ENCODE measurements at regions not wholly inside any gene's neighbourhood (a gene's known extent, or its start where the extent isn't known, plus 50 kb on each side); places are given as distances from the start of the nearest gene placed in this dataset.
A peak's percentile ranks its signal among the peaks of the same experiment; 100 is the strongest.

- no peaks in the 10 kb centered on the region for H3K36me3 Mint-ChIP-seq
- Histone ChIP-seq H3K36me3 (ENCODE audit: control insufficient read depth, insufficient read depth, low read length) (no peaks in the 10 kb centered on the region), H3K27ac (ENCODE audit: low read length) (no peak overlapping the region), H3K4me3 (ENCODE audit: low read length) (no peak overlapping the region), H3K27me3 (ENCODE audit: control insufficient read depth, insufficient read depth, low read length) (no peaks in the 10 kb centered on the region), H3K4me1 (ENCODE audit: control insufficient read depth, insufficient read depth, low read length) (peaks cover 5% of the 10 kb centered on the region), H3K9me3 (ENCODE audit: control insufficient read depth, insufficient read depth, low read length) (no peaks in the 10 kb centered on the region)
- peaks cover 17 to 23% of the 10 kb centered on the region in 2 donors for H3K4me1 Mint-ChIP-seq
- WGBS (ENCODE audit: insufficient coverage) = 100% methylated on average over 3 of the region's 3 CpGs
- no peaks in the 10 kb centered on the region for H3K27me3 Mint-ChIP-seq (ENCODE audit: low read depth in 2 of 2)
- H3K9me3 Mint-ChIP-seq = no peaks in the 10 kb centered on the region
- ATAC-seq = no peak
- H3K4me3 Mint-ChIP-seq = no peak overlapping the region
- no peak overlapping the region for H3K27ac Mint-ChIP-seq
- intact Hi-C loops (cut with micrococcal nuclease) = no loop called here
- DNase-seq = no peak
- TF ChIP-seq CTCF (IDR thresholded peaks at IDR 0.05) = no peak
These were observed 94.6 kb upstream of the ARHGEF3 start for GRCh38 chr3:56896357-56896756.

GRCh38 chr3:56894881-56895431 is 93.2 kb upstream of the ARHGEF3 start:
- H3K4me3 ChIP-seq (ENCODE audit: low read length) = no peak overlapping the region
- Mint-ChIP-seq H3K27me3 (ENCODE audit: low read depth in 2 of 2) (no peaks in the 10 kb centered on the region), H3K36me3 (no peaks in the 10 kb centered on the region), H3K4me3 (no peak overlapping the region), H3K4me1 (peaks cover 8 to 17% of the 10 kb centered on the region in 2 donors), H3K27ac (no peak overlapping the region), H3K9me3 (no peaks in the 10 kb centered on the region)
- WGBS (ENCODE audit: insufficient coverage) = 35% methylated on average over 10 of the region's 10 CpGs
- DNase-seq (peak in 1 of 2 donors; percentile 40), ATAC-seq (no peak)
- H3K27me3 ChIP-seq (ENCODE audit: control insufficient read depth, insufficient read depth, low read length) = no peaks in the 10 kb centered on the region
- H3K27ac ChIP-seq (ENCODE audit: low read length) = no peak overlapping the region
- no peaks in the 10 kb centered on the region for H3K36me3 ChIP-seq (ENCODE audit: control insufficient read depth, insufficient read depth, low read length)
- no peaks in the 10 kb centered on the region for H3K9me3 ChIP-seq (ENCODE audit: control insufficient read depth, insufficient read depth, low read length)
- TF ChIP-seq CTCF (IDR thresholded peaks at IDR 0.05) = no peak
- intact Hi-C loops (cut with micrococcal nuclease) = no loop called here
- H3K4me1 ChIP-seq (ENCODE audit: control insufficient read depth, insufficient read depth, low read length) = peaks cover 5% of the 10 kb centered on the region

GRCh38 chr3:56890448-56891091 is 88.8 kb upstream of the ARHGEF3 start:
- no peak overlapping the region for H3K27ac Mint-ChIP-seq
- Histone ChIP-seq H3K9me3 (ENCODE audit: control insufficient read depth, insufficient read depth, low read length) (no peaks in the 10 kb centered on the region), H3K27ac (ENCODE audit: low read length) (no peak overlapping the region), H3K36me3 (ENCODE audit: control insufficient read depth, insufficient read depth, low read length) (no peaks in the 10 kb centered on the region), H3K4me1 (ENCODE audit: control insufficient read depth, insufficient read depth, low read length) (peaks cover 31% of the 10 kb centered on the region), H3K27me3 (ENCODE audit: control insufficient read depth, insufficient read depth, low read length) (no peaks in the 10 kb centered on the region), H3K4me3 (ENCODE audit: low read length) (no peak overlapping the region)
- H3K36me3 Mint-ChIP-seq = no peaks in the 10 kb centered on the region
- no peak for TF ChIP-seq CTCF (IDR thresholded peaks at IDR 0.05)
- peak in 1 of 2 donors; percentile 66 for DNase-seq
- H3K4me1 Mint-ChIP-seq = peaks cover 28 to 32% of the 10 kb centered on the region in 2 donors
- no peaks in the 10 kb centered on the region for H3K9me3 Mint-ChIP-seq
- no peak for ATAC-seq
- intact Hi-C loops (cut with micrococcal nuclease) = no loop called here
- H3K27me3 Mint-ChIP-seq (ENCODE audit: low read depth in 2 of 2) = no peaks in the 10 kb centered on the region
- 83% methylated on average over 8 of the region's 8 CpGs for WGBS (ENCODE audit: insufficient coverage)
- H3K4me3 Mint-ChIP-seq = no peak overlapping the region

GRCh38 chr3:56889131-56889530 is 87.4 kb upstream of the ARHGEF3 start:
- DNase-seq (no peak), ATAC-seq (no peak)
- 91% methylated on average over 7 of the region's 7 CpGs for WGBS (ENCODE audit: insufficient coverage)
- no peaks in the 10 kb centered on the region for H3K9me3 ChIP-seq (ENCODE audit: control insufficient read depth, insufficient read depth, low read length)
- TF ChIP-seq CTCF (IDR thresholded peaks at IDR 0.05) = no peak
- peaks cover 39 to 47% of the 10 kb centered on the region in 2 donors for H3K4me1 Mint-ChIP-seq
- no peaks in the 10 kb centered on the region for H3K27me3 Mint-ChIP-seq (ENCODE audit: low read depth in 2 of 2)
- H3K36me3 ChIP-seq (ENCODE audit: control insufficient read depth, insufficient read depth, low read length) = no peaks in the 10 kb centered on the region
- H3K27ac ChIP-seq (ENCODE audit: low read length) = no peak overlapping the region
- H3K4me3 ChIP-seq (ENCODE audit: low read length) = no peak overlapping the region
- H3K36me3 Mint-ChIP-seq = no peaks in the 10 kb centered on the region
- intact Hi-C loops (cut with micrococcal nuclease) = no loop called here
- peak overlapping the region; percentile 4 for H3K4me3 Mint-ChIP-seq
- H3K9me3 Mint-ChIP-seq = no peaks in the 10 kb centered on the region
- no peaks in the 10 kb centered on the region for H3K27me3 ChIP-seq (ENCODE audit: control insufficient read depth, insufficient read depth, low read length)
- H3K27ac Mint-ChIP-seq = no peak overlapping the region
- peaks cover 26% of the 10 kb centered on the region for H3K4me1 ChIP-seq (ENCODE audit: control insufficient read depth, insufficient read depth, low read length)

Measured in natural killer cell (primary cell).